ENCODE measurements at regions not wholly inside any gene's neighbourhood (a gene's known extent, or its start where the extent isn't known, plus 50 kb on each side); places are given as distances from the start of the nearest gene placed in this dataset.

GRCh38 chr6:120965814-120966213, 368.5 kb downstream of the TBC1D32 start:
- no peaks in the 10 kb centered on the region for H3K27me3 ChIP-seq (replicated peaks)
- H3K4me3 ChIP-seq (ENCODE audit: low read depth, low read length): no peak overlapping the region
- in situ Hi-C loops (cut with HindIII; ENCODE audit: low pct_ligation_motif_present, low sequenced_read_pairs): no loop called here
- H3K27ac ChIP-seq: no peak overlapping the region
- TF ChIP-seq, protein P1, sequence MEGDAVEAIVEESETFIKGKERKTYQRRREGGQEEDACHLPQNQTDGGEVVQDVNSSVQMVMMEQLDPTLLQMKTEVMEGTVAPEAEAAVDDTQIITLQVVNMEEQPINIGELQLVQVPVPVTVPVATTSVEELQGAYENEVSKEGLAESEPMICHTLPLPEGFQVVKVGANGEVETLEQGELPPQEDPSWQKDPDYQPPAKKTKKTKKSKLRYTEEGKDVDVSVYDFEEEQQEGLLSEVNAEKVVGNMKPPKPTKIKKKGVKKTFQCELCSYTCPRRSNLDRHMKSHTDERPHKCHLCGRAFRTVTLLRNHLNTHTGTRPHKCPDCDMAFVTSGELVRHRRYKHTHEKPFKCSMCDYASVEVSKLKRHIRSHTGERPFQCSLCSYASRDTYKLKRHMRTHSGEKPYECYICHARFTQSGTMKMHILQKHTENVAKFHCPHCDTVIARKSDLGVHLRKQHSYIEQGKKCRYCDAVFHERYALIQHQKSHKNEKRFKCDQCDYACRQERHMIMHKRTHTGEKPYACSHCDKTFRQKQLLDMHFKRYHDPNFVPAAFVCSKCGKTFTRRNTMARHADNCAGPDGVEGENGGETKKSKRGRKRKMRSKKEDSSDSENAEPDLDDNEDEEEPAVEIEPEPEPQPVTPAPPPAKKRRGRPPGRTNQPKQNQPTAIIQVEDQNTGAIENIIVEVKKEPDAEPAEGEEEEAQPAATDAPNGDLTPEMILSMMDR (IDR thresholded peaks at IDR 0.05; ENCODE audit: low read depth, low read length, missing control alignments): no peak
- H3K36me3 ChIP-seq (replicated peaks): no peaks in the 10 kb centered on the region
- DNase-seq: no peak

GRCh38 chr6:120960761-120961160, 373.5 kb downstream of the TBC1D32 start:
- H3K27ac ChIP-seq: no peak overlapping the region
- no peaks in the 10 kb centered on the region for H3K27me3 ChIP-seq (replicated peaks)
- no peaks in the 10 kb centered on the region for H3K36me3 ChIP-seq (replicated peaks)
- H3K4me3 ChIP-seq (ENCODE audit: low read depth, low read length): no peak overlapping the region
- in situ Hi-C loops (cut with HindIII; ENCODE audit: low pct_ligation_motif_present, low sequenced_read_pairs): no loop called here
- DNase-seq: no peak
- TF ChIP-seq, protein P1 (IDR thresholded peaks at IDR 0.05; ENCODE audit: low read depth, low read length, missing control alignments): no peak

DNA sequence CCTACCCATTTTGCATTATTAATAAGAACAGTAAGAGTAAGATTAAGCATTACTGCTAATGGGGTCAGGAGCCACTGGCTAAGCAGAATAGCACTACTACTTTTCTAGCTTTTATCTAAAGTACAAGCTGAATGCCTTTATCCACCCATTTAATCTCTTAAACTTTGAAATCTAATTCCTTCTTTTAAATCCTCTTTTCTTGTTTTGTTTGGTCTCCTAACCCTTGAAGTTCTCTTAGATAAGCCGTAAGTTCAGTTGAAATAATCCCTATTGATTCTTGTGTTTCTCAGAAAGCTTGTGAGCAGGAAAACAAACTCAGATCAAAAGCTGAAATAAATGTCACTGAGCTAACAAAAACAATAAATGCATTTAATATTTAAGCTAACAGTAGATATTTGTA, 380.2 kb downstream of the TBC1D32 start:
- DNase-seq: no peak
- H3K36me3 ChIP-seq (replicated peaks): no peaks in the 10 kb centered on the region
- H3K27ac ChIP-seq: no peak overlapping the region
- no peaks in the 10 kb centered on the region for H3K27me3 ChIP-seq (replicated peaks)
- TF ChIP-seq, protein P1 (IDR thresholded peaks at IDR 0.05; ENCODE audit: low read depth, low read length, missing control alignments): no peak
- no peak overlapping the region for H3K4me3 ChIP-seq (ENCODE audit: low read depth, low read length)
- in situ Hi-C loops (cut with HindIII; ENCODE audit: low pct_ligation_motif_present, low sequenced_read_pairs): no loop called here

DNA sequence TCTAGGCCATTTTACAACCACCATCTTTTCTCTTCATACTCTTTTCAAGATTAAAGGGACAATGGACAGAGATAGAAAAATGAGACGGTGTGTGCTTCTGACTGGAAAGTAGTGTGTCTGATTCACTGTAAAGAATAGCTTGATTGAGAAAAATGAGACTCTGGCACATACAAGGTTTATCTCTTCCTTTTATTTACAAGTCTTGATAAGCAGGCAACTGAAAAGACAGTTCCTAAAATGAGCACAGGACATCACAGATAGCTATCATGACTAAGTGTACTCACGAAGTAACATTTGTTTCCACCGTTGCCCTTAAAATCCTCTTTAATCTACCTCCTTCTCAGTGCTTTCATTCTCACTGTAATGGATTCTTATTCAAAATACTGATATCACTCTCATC, 383.0 kb downstream of the TBC1D32 start:
- in situ Hi-C loops (cut with HindIII; ENCODE audit: low pct_ligation_motif_present, low sequenced_read_pairs): no loop called here
- no peak for DNase-seq
- no peaks in the 10 kb centered on the region for H3K36me3 ChIP-seq (replicated peaks)
- no peaks in the 10 kb centered on the region for H3K27me3 ChIP-seq (replicated peaks)
- no peak overlapping the region for H3K4me3 ChIP-seq (ENCODE audit: low read depth, low read length)
- no peak overlapping the region for H3K27ac ChIP-seq
- TF ChIP-seq, protein P1 (IDR thresholded peaks at IDR 0.05; ENCODE audit: low read depth, low read length, missing control alignments): no peak

GRCh38 chr6:120947111-120947510, 387.2 kb downstream of the TBC1D32 start:
- TF ChIP-seq, protein P1 (IDR thresholded peaks at IDR 0.05; ENCODE audit: low read depth, low read length, missing control alignments): no peak
- in situ Hi-C loops (cut with HindIII; ENCODE audit: low pct_ligation_motif_present, low sequenced_read_pairs): no loop called here

DNA sequence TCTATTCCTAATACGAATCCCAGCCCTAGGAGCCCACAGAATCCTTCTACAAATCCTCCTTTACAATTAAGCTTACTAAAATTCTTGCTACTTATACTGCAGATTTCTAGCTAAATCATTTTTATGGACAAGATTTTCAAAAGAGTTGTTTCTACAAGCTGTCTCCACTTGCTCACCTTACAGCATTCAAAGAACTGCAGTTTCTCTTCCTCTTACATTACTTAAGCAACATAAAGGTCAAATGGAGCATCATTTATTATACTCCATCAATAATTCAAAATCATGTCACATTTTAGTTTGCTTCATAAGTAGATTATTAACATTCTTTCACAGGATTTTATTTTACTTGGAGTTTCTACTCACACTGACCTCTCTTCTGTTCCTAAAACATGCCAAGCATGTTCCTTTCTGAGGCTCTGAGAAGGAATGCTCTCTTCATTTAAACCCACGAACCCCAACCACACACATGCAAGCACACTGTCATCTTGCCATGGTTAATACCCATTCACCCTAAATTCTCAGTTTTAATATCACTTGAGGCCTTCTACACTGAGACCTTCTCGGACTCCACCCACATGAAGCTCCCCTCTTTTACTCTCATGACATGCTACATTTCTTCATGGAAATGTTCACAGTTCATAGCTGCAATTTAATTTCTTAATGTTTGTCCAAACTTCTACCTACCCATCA, 388.2 kb downstream of the TBC1D32 start:
- Histone ChIP-seq H3K4me3 (ENCODE audit: low read depth, low read length) (no peak overlapping the region), H3K36me3 (replicated peaks) (no peaks in the 10 kb centered on the region), H3K27ac (no peak overlapping the region), H3K27me3 (replicated peaks) (no peaks in the 10 kb centered on the region)
- in situ Hi-C loops (cut with HindIII; ENCODE audit: low pct_ligation_motif_present, low sequenced_read_pairs): no loop called here
- DNase-seq: no peak
- TF ChIP-seq, protein P1 (IDR thresholded peaks at IDR 0.05; ENCODE audit: low read depth, low read length, missing control alignments): no peak

More at GRCh38 chr6:120947111-120947510, 387.2 kb downstream of the TBC1D32 start:
- Histone ChIP-seq H3K36me3 (replicated peaks) (no peaks in the 10 kb centered on the region), H3K27me3 (replicated peaks) (no peaks in the 10 kb centered on the region), H3K27ac (no peak overlapping the region), H3K4me3 (ENCODE audit: low read depth, low read length) (no peak overlapping the region)
- DNase-seq: no peak

All from brain microvascular endothelial cell (primary cell).